Stimulated activated CD4-positive, alpha-beta T cell treated with anti-CD3 and anti-CD28 coated beads, Interleukin-1b, Interleukin-23, amount 100 ng/mL, for 48 hours (primary cell): ENCODE measurements at regions not wholly inside any gene's neighbourhood (a gene's known extent, or its start where the extent isn't known, plus 50 kb on each side); places are given as distances from the start of the nearest gene placed in this dataset.
"Not testable (repeated sequence)": the region's sequence is repeated elsewhere in the genome, so short reads cannot be mapped to it uniquely, and the experiment has no call there.

Source experiments
- DNase-seq: peaks from one replicate; pipeline ENCODE4 v3.0.0-alpha.2; 2020

DNA sequence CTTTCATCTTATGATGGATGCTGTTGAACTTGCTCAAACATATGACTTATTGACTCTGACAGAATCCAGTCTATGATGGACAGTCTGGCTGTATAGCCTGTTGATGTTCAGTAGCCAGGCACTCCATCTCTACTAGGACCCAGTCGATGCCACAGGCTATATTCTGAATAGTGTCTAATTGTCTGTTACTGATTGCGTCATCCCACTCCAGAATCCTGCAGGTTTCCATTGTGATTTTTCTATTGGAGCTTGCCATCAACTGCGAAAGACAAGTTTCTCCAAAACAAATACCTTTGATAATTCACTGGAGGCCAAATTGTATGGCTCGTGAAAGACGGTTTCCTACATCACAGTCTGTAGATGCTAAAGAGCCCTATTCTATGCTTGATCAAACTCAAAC is 481.7 kb upstream of the CHORDC1 start:
- DNase-seq, result no peak

DNA sequence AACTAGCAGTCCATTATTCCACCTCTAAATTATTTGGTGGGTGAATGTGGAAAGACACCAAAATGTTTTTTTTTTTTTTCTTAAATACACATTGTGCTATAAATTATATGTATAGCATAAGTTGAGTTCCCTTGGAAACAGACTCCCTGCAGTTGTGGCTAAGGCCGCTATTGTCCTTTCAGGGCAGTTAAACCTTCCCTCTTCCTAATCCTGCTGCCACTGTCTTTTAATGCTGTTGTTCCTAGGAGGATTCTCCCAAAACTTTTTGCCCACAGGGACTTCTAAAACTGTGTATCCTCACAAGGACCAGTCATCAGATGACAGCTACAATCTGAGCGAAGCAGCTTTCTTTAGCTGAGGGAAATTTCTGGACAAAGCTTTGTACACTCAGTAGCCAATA is 478.9 kb upstream of the CHORDC1 start:
- DNase-seq, result no peak

- DNase-seq, result no peak
Observed at GRCh38 chr11:90700789-90701439, 478.1 kb upstream of the CHORDC1 start.

DNA sequence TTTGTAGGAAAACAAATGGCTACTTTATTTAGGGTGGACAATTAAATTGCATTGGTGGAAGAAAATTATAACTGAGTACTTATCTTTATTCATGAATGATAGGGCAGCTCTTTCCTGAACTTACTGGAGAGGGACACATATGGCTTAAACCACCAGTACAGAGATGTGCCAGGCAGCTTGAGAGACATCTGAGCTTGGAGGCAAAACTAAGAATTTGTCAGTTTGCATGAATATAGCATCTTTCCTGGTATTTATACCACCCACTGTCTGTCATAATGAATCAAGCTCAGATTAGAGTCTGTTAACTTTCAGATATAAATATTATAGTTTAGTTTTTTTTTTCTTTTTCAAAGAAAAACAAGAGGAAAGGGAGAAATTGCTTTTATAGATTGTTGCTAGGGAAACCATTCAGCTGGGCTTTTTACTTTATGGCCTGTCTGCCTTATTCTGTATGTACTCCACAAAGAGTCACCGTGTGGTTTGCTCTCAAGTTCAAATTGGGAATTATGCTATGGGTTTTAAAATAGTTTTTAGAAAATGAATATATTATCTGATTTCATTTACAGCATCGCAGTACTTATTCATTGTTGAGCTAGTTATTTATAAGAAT is 477.0 kb upstream of the CHORDC1 start:
- DNase-seq, result no peak

- DNase-seq, result no peak
Observed at GRCh38 chr11:90698238-90698637, 475.4 kb upstream of the CHORDC1 start.

- not testable (repeated sequence) for DNase-seq
Observed at GRCh38 chr11:90675496-90675895, 452.6 kb upstream of the CHORDC1 start.

- no peak for DNase-seq
Observed at GRCh38 chr11:90669094-90669493, 446.2 kb upstream of the CHORDC1 start.

DNA sequence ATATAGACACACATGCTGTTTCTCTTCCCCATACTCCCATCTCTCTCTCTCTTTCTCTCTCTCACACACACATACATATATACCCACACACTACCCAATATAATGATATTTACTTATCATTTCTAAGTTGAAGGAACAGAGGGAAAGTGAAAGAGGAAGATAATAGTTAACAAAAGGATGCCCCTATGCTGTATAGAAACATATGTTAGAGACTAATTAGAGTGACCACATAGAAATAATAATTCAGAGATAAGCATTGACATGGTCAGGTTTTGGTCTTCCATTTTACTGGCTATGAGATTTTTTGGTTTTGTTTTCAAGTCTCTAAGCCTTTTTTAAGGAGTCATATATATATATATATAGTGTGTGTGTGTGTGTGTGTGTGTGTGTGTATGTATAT is 445.7 kb upstream of the CHORDC1 start:
- no peak for DNase-seq

DNA sequence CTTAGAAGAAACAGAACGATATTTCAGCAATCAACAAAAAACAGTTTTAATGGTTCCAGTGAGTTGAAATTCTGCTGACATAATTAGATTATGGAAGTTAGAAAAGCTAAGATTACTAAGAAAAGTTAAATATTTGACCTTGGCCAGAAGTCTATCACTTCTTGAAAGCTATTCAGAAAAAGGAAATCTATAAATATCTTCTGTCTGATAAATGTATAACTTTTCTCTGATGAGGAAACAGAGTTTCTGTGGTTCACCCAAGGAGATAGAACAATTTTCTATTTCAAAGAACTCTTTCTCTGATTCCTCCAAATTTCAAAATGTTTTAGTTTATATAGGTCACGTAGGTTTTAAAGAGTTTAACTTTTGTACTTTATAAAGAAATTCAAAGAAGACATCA is 438.4 kb upstream of the CHORDC1 start:
- no peak for DNase-seq

DNA sequence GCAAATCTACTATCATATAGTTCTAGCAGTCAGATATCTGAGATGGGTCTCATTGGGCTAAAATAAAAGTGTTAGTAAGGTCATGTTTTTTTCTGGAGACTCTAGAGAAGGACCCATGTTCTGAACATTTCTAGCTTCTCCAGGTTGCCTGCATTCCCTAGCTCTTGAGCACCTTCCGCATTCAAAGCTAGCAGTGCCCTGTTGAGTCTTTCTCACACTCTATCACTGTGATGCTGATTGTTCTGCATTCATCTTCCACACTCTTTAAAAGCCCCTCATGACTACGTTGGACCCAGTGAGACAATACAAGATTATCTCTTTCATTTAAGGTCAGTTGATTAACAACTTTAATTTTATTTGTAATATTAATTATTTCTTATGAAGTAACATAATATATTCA is 433.3 kb upstream of the CHORDC1 start:
- no peak for DNase-seq

DNA sequence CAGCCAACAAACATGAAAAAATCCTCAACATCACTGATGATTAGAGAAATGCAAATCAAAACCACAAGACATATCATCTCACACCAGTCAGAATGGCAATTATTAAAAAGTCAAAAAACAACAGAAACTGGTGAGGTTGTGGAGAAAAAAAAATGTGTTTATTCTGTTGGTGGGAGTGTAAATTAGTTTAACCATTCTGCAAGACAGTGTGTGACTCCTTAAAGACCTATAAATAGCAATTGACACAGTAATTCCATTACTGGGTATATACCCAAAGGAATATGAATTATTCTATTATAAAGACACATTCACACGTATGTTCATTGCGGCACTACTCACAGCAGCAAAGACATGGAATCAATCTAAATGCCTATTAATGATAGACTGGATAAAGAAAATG is 427.3 kb upstream of the CHORDC1 start:
- no peak for DNase-seq

DNA sequence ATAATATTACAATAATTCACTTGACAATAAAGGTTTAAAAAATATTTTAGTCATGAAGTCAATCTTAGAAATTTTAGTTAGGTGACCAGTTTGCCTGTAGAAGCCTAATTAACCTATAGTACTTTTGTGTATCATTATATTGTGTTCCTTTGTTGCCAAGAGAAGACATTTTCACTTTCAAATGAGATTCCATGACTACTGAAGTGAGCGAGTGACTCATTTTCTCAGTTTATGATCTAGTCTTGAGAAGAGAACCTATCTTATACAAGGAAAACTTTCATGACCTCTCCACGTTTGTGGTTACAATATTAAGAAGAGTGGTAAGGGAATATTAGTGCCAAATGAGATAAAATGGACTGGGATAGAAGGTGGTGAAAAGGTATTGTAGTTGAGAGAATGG is 423.9 kb upstream of the CHORDC1 start:
- DNase-seq, result no peak

DNA sequence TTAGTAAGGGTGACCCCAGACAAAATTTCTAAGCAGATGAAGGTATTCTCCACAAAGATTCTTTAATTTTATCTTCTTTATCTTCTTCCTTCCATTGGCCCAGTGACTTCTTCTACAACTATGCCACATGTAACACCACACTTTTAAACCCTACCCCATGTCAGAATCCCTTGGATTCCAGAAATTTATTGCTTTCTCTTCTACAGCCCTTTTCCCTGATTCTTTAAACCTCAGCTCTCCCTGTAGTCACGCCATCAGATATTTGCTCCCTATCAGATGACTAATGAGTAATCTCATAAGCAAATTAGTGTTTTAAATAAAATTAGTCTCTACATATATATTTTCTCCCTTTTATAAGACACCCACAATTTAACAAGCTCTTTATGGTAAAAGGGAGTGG is 423.4 kb upstream of the CHORDC1 start:
- DNase-seq, result no peak

- DNase-seq, result no peak
Observed at GRCh38 chr11:90639461-90639993, 416.7 kb upstream of the CHORDC1 start.

GRCh38 chr11:90635886-90636285 is 413.0 kb upstream of the CHORDC1 start:
- no peak for DNase-seq

- DNase-seq, result no peak
Observed at GRCh38 chr11:90635151-90635550, 412.3 kb upstream of the CHORDC1 start.

GRCh38 chr11:90630176-90630575 is 407.3 kb upstream of the CHORDC1 start:
- no peak for DNase-seq

GRCh38 chr11:90629229-90629806 is 406.5 kb upstream of the CHORDC1 start:
- no peak for DNase-seq

DNA sequence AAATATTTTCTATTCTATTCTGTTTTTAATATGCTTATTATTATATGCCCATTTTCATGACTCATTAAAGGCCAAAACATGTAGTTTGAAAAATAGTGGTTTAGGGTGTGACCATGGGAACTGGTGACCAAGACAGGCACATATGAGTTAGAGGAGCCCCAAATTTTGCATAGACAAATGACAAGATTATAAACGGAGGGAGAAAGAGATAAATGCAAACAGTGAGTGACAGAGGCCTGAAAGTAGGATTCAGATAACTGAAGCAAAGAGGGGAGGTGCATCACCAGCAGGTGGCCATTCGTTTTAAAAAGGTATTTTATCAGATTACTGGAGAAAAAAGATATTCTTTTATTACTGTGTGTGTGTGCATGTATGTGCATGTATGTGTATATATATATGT is 391.5 kb upstream of the CHORDC1 start:
- DNase-seq, result no peak

- DNase-seq, result not testable (repeated sequence)
Observed at GRCh38 chr11:90613037-90613436, 390.2 kb upstream of the CHORDC1 start.

DNA sequence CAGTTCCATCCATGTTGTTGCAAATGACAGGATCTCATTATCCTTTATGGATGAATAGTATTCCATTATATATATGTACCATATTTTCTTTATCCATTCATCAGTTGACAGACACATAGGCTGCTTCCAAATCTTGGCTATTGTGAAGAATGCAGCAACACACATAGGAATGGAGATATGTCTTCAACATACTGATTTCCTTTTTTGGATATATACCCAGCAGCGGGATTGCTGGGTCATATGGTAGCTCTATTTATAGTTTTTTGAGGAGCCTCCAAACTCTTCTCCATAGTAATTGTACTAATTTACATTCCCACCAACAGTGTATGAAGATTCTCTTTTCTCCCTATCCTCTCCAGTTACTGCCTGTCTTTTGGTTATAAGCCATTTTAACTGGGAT is 383.9 kb upstream of the CHORDC1 start:
- no peak for DNase-seq

DNA sequence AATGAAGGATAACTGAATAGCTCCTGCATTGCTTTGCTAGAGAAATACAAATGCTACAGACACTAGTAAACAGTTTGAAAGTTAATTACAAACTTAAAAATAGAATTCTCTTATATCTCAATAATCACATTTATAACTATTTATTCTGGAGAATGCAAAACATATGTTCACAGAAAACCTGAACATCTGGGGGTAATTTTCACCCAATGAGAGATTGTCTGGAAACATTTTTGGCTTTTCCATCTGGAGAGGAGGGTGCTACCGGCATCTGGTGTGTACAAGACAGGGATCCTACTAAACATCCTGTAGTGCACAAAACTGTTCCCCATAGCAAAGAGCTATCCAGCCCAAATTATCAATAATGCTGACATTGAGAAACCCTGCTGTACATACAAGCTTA is 378.4 kb upstream of the CHORDC1 start:
- DNase-seq, result no peak

GRCh38 chr11:90594658-90595057 is 371.8 kb upstream of the CHORDC1 start:
- DNase-seq, result no peak

DNA sequence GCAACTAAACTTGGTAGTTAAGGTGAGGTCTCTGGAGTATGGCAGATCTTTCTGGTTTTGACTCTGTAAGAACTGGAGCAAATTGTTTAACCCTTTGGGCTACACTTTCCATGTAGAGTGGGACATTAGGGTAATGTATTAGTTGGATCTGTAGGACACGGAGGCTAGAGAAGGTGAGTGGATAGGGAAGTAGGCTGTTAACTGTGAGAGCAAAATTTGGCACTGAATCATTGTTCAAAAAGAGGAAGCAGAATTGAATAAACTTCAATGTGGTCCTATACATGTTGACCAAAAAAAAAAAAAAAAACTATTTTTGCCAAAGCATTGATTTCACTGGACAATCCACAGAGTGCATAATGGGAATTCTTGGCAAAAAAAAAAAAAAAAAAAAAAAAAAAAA is 370.2 kb upstream of the CHORDC1 start:
- DNase-seq, result no peak

GRCh38 chr11:90590286-90590685 is 367.4 kb upstream of the CHORDC1 start:
- no peak for DNase-seq
